GM18861 (cell line): ENCODE measurements at regions not wholly inside any gene's neighbourhood (a gene's known extent, or its start where the extent isn't known, plus 50 kb on each side); places are given as distances from the start of the nearest gene placed in this dataset.

Experiments used
- ATAC-seq: cut with Tn5 transposase; IDR thresholded peaks from one replicate; pipeline ENCODE4 v1.9.1; 2021; ENCODE audit not compliant: unreplicated experiment

DNA sequence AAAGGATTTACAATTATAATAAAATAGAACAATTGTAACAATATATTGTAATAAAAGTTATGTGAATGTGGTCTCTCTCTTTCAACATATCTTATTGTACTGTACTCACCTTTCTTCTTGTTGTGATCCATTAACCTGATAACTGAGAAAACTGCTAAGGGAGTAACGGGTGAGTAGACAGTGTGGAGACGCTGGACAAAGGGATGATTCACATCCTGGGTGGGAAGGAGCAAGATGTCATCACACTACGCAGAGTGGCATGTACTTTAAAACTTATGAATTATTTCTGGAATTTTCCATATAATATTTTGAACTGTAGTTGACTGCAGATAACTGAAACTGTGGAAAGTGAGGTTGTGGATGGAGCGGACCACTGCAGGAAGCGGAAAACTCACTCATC is 91.2 kb upstream of the PLPP4 start:
- ATAC-seq, result no peak

DNA sequence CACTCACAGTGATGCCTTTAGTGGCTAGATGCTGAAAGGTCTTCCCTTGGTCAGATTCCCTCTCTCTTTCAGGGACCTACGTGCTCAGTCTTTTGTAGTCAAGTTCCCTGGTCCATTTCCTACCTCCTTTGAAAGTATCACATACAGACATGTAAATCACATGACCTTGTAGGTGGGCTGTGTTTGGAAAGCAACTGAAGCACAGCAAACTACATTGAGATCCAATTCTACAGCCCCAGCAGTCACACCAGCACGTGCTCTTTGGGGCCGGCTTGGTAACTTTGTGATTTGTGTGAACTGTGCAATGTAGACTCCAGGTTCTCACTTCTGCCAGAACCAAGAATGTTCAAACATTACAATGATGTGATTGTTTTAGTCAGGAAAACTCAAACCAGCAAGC is 89.7 kb upstream of the PLPP4 start:
- ATAC-seq, result no peak

DNA sequence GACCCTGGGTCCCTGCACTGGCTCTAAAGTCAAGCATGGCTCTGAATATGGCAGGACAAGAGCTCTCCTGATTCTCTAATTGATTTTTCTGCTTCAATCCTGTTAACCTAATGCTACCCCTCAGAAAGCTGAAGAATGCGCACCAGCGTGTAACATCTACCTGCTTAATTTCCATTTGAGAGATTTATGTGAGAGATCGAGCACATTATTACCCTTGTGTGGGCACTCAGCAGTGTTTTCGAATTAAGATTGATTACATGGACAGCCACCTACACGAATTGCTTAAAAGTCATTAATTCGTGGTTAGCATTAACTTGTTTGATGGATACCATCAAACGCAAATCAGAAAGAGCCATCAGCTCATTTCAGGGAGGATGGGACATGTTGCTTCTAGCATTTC is 88.7 kb upstream of the PLPP4 start:
- ATAC-seq, result no peak

GRCh38 chr10:120368927-120369326 is 88.1 kb upstream of the PLPP4 start:
- no peak for ATAC-seq

GRCh38 chr10:120369856-120370276 is 87.2 kb upstream of the PLPP4 start:
- no peak for ATAC-seq

DNA sequence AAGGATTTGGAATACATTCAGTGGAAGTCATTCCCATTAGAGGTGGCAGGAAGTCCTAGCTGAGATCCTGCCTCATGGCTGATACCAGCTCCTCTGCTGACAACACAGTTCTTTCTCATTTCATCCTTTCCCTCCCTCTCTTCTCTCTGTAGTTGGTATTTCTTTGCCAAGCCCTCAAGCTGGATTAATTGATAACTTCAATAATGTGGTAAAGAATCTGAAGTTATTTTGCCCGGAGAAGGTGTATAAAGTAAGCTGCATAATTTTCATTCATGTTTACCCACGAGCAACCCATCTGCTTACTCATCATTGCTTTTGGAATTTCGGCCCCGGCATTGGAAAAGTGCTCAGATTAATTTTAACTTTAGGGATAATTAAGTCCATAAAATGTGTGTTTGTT is 85.2 kb upstream of the PLPP4 start:
- no peak for ATAC-seq

DNA sequence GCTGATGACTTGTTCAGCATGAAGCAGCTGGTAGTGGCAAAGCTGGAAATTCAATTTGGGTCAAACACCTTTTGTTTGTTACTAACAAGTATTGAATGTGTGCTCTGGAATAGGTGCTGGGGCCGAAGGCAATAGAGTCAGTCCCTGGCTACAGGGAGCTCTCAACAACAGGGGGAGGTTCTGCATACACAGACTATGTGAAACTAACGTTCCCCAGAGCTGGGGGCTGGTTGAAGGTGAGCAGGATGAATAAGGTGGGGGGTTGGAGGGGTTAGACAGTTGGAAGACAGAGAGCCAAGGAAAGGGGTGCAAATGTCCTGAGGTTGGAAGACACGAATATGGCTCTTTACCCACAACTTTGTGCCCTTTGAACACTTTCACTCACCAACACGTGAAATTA is 84.1 kb upstream of the PLPP4 start:
- ATAC-seq, result no peak

DNA sequence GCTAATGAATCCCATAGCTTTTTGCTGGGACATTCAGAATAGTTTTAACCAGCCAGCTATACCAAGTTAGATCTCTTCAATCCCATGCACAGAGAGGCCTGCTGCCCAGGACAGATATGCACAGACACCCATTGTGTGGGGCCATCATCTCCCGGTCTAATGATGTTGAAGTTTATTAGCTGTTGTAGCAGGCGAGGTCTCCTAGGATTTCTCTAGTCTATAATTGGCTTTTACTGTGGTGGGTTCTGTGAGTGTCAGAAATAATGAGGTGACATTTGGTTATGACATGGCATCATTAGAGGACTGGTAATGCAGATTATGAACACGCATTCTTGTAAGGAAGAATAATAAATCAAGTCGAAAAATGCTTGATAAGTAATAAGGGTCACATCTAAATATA is 81.4 kb upstream of the PLPP4 start:
- ATAC-seq, result no peak

DNA sequence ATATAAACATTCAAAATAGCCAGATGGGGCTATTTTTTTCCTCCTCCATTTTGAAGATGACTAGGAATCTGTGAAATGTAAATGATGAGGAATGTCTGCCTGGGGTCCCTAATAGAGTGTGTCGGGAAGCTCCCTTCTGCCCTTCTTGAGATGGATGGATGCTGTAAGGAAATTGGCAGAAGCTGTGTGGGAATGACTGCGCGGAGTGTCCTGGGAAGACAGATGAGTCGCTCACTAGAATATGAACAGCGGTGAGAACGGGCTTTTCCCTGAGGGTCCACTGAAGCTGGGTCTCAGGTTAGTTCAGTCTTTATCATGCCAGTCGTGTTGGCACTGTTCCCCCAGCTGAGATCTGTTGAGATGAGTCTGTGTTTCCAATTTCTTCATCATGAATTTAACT is 75.1 kb upstream of the PLPP4 start:
- no peak for ATAC-seq

- no peak for ATAC-seq
These were observed 74.7 kb upstream of the PLPP4 start for GRCh38 chr10:120382360-120382759.

DNA sequence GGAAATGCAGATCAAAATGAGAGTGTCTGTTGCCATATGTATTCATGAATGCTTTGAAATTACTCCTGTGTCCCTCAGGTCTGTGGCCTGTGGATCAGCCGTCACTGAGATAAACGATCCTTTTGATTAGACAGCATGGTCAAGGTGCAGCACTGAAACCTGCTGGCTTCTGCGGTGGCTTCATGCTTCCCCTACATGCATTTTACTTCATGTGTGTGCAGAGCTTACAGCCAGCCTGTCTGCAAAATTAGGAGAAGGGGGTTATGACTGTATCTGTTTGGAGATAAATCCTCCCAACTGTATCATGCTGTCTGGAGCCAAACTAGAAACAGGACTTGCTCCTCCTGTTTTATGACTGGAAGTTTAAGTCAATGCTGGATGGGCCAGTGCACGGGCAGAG is 71.0 kb upstream of the PLPP4 start:
- no peak for ATAC-seq

- ATAC-seq, result no peak
These were observed 70.1 kb upstream of the PLPP4 start for GRCh38 chr10:120386896-120387295.

- no peak for ATAC-seq
These were observed 69.7 kb upstream of the PLPP4 start for GRCh38 chr10:120387326-120387725.

- no peak for ATAC-seq
These were observed 64.8 kb upstream of the PLPP4 start for GRCh38 chr10:120392245-120392644.

GRCh38 chr10:120392671-120393079 is 64.4 kb upstream of the PLPP4 start:
- ATAC-seq, result no peak

DNA sequence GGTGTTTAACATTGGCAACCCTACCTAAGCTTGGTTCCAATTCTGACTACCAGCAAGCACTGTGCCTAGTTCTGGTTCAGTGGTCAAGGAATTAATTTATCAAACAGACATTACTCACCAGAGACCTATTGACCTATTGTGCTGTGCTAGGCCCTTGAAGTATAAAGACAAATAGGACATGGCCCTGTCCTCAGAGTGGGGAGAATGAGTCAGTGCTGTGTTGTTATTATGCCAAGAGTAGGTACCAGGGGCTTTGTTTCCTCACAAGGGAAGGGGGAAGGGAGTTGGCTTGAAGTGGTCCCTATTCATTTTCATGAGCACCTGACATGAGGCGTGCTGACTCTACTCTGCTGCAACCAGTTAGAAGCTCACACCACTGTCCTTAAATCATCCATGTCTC is 62.6 kb upstream of the PLPP4 start:
- ATAC-seq, result no peak

DNA sequence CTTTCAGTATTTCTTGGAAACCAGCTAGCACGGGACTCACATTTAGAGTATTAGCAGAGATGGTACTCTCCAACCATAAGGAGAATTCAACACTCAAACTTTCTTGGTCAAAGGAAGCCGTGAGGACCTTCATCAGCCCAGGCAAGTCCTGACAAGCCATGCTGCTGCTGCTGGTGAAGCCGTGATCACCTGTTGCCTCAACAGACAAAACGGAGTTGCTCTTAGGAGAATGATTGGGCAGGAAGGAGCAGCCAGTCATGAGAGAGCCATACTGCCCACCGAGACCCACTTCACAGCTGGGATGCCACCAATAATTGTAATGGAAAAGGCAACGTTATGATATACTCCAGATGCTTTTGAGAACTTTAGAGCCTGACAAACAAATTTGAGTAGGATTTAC is 60.8 kb upstream of the PLPP4 start:
- ATAC-seq, result no peak

DNA sequence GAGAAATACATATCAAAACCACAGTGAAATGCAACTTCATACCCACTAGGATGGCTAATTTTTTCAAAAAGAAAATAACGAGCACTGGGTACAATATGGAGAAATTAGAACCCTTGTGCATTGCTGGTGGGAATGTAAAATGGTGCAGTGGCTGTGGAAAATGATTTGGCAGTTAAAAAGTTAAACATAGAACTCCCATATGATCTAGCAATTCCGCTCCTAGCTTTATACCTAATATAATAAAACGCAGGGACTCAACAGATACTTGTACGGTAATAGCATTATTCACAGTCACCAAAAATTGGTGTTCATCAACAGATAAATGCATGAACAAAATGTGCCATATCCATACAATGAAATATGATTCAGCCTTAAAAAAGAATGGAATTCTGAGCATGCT is 58.8 kb upstream of the PLPP4 start:
- no peak for ATAC-seq

- ATAC-seq, result no peak
These were observed 56.4 kb upstream of the PLPP4 start for GRCh38 chr10:120400601-120401000.

DNA sequence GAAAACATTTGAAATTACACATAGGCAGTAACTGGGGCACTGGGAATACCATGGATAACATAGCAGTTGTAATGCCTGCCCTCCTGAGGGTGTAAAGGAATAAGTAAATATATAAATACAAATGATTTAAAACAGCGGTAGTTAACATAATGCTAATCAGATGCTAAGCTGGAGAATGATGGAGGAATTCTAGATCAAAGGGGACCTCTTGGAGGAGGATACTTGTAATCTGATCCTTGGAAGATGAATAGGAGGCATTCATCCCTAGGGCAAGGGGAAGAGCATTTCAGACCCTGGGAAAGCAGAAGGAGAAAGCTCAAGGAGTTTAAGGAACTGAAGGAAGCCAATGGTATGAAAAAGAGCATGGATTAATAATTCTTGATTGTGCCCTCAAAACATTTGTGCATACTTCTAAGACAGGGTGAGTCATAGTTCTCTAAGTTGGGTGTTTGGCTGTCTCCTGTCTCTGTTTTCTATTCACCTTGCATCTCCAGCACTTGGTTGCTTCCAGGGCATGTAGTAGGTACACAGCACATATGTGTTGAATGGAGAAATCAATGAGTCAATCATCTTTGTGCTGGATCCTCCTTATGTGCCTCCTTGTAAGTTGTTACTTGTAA is 54.8 kb upstream of the PLPP4 start:
- no peak for ATAC-seq

DNA sequence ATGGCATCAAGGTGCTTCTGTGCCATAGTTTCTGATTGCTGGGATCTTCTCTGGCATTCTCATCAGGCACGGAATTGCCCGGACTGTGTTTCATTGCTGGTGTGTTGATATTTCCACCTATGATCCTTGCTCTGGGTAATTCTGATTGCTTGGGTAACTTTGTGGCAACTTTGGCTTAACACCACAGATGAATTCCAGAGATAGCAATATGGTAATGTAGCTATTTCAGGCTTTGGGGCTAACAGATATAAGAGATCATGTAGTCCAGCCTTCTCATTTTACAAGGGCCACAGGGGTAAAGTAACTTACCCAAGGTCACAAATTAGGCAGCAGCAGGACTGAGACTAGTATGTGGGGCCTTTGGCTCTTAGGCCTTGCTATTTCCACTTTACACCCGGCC is 53.9 kb upstream of the PLPP4 start:
- ATAC-seq, result no peak

GRCh38 chr10:120406376-120406775 is 50.7 kb upstream of the PLPP4 start:
- ATAC-seq, result no peak
